HCT116 (cell line): ENCODE measurements at regions not wholly inside any gene's neighbourhood (a gene's known extent, or its start where the extent isn't known, plus 50 kb on each side); places are given as distances from the start of the nearest gene placed in this dataset.
"Not testable (repeated sequence)": the region's sequence is repeated elsewhere in the genome, so short reads cannot be mapped to it uniquely, and the experiment has no call there.

Experiments used
- ATAC-seq: fragments of 200-7000 bp; cut with Tn5 transposase; 2 replicates; pipeline ENCODE4 v1.9.1; 2020; ENCODE audit warnings: mild to moderate bottlenecking, moderate library complexity
- BruUV-seq: library from RNA; stranded (reverse); fragments of 400-500 nt; replicated peaks from 2 replicates; lab custom pipeline; 2021; lab: Mats Ljungman, UMichigan
- CTCF ChIA-PET: fragments of 300-600 bp; sonication (Branson Sonifier 250); formaldehyde crosslinking; loops from one replicate; lab custom pipeline; 2021; ENCODE audit warnings: antibody characterized with exemption; lab: Charles Lee
- POLR2A ChIA-PET: fragments of 300-600, 350-600 bp; sonication (Branson Sonifier 250); formaldehyde crosslinking; loops from one replicate; lab custom pipeline; 2021; ENCODE audit warnings: antibody characterized with exemption; lab: Charles Lee
- RAD21 ChIA-PET, 2 experiments: fragments of 300-600 bp; sonication (Branson Sonifier 250); formaldehyde crosslinking; loops; one replicate each; lab custom pipeline; 2023; ENCODE audit warnings: low total read pairs in 2 of 2; ENCODE audit not compliant: uncharacterized antibody in 2 of 2, unreplicated experiment in 2 of 2, low non-redundant PET in 1 of 2; lab: Charles Lee
- DNase-seq: peaks from one replicate; pipeline ENCODE4 v3.0.0-alpha.2; 2010; ENCODE audit warnings: low read depth, low spot score
- H2AFZ ChIP-seq: fragments of 200-600 bp; shearing (Covaris generic), sonication (generic); 2 replicates; pipeline ENCODE4 v1.6.1; 2017; ENCODE audit warnings: low read depth, mixed run types, mixed read lengths, antibody characterized with exemption, low read length; ENCODE audit not compliant: poor library complexity, severe bottlenecking
- H3K27ac ChIP-seq: 2 replicates; pipeline ENCODE4 v1.5.1; 2012; ENCODE audit warnings: low read depth, low read length
- H3K27me3 ChIP-seq: fragments of 200-600 bp; sonication (generic); 2 replicates; pipeline ENCODE4 v1.6.1; 2016; ENCODE audit warnings: mixed run types, low read length, mixed read lengths; ENCODE audit not compliant: insufficient read depth
- H3K36me3 ChIP-seq, 2 experiments: fragments of 200-500 bp in 1 of 2; fragments of 200-600 bp in 1 of 2; sonication (Bioruptor generic) in 1 of 2; sonication (generic) in 1 of 2; 2 replicates each; pipeline versions ENCODE4 v1.5.1 to v1.6.1; 2014 to 2016; ENCODE audit warnings: low read length in 2 of 2, inconsistent platforms in 1 of 2, mixed read lengths in 1 of 2, mixed run types in 1 of 2; ENCODE audit not compliant: insufficient read depth in 2 of 2, control insufficient read depth in 1 of 2
- H3K4me1 ChIP-seq, 2 experiments: fragments of 200-600 bp in 1 of 2; sonication (generic) in 1 of 2; 2 replicates each; pipeline versions ENCODE4 v1.5.1 to v1.6.1; 2012 to 2017; ENCODE audit warnings: low read length in 2 of 2, inconsistent platforms in 1 of 2, mild to moderate bottlenecking in 1 of 2, mixed read lengths in 1 of 2, mixed run types in 1 of 2, moderate library complexity in 1 of 2; ENCODE audit not compliant: insufficient read depth in 2 of 2, control insufficient read depth in 1 of 2
- H3K4me2 ChIP-seq: fragments of 200-600 bp; sonication (generic); 2 replicates; pipeline ENCODE4 v1.6.1; 2017; ENCODE audit warnings: mixed run types, low read length, mixed read lengths
- H3K4me3 ChIP-seq, 2 experiments: fragments of 200-600 bp in 1 of 2; sonication (generic) in 1 of 2; replicated peaks in 1 of 2; 2 replicates each; pipeline ENCODE4 v1.5.1; 2011 to 2016; ENCODE audit warnings: low read length in 2 of 2, control low read depth in 1 of 2, low read depth in 1 of 2, mild to moderate bottlenecking in 1 of 2, mixed read lengths in 1 of 2, mixed run types in 1 of 2
- H3K79me2 ChIP-seq: fragments of 200-600 bp; sonication (generic); 2 replicates; pipeline ENCODE4 v1.6.1; 2017; ENCODE audit warnings: mild to moderate bottlenecking, mixed run types, low read length, moderate library complexity, mixed read lengths; ENCODE audit not compliant: insufficient read depth
- H3K9ac ChIP-seq: fragments of 200-600 bp; sonication (generic); 2 replicates; pipeline ENCODE4 v1.6.1; 2016; ENCODE audit warnings: low read length, mixed read lengths
- H3K9me2 ChIP-seq: fragments of 200-600 bp; sonication (generic), shearing (Covaris generic); 2 replicates; pipeline ENCODE4 v1.6.1; 2017; ENCODE audit warnings: mixed run types, mild to moderate bottlenecking, moderate library complexity; ENCODE audit not compliant: insufficient read depth
- H3K9me3 ChIP-seq, 2 experiments: fragments of 200-500 bp in 1 of 2; fragments of 200-600 bp in 1 of 2; sonication (Bioruptor generic) in 1 of 2; sonication (generic) in 1 of 2; 2 replicates each; pipeline ENCODE4 v1.6.1; 2014 to 2017; ENCODE audit warnings: low read length in 2 of 2, mixed read lengths in 2 of 2, inconsistent platforms in 1 of 2, low read depth in 1 of 2, mild to moderate bottlenecking in 1 of 2, mixed run types in 1 of 2, moderate library complexity in 1 of 2; ENCODE audit not compliant: control insufficient read depth in 1 of 2, insufficient read depth in 1 of 2
- H4K20me1 ChIP-seq: fragments of 200-600 bp; sonication (generic), shearing (Covaris generic); 2 replicates; pipeline ENCODE4 v1.6.1; 2017; ENCODE audit warnings: mixed run types, mild to moderate bottlenecking, moderate library complexity; ENCODE audit not compliant: insufficient read depth
- CTCF ChIP-seq, 3 experiments: fragments of 200-600 bp in 1 of 3; sonication (generic) in 1 of 3; IDR thresholded peaks in 2 of 3; conservative IDR thresholded peaks in 1 of 3; 2 replicates each; pipeline ENCODE4 v1.5.1; 2012 to 2017; ENCODE audit warnings: low read depth in 2 of 3, low read length in 2 of 3, antibody characterized with exemption in 1 of 3, borderline replicate concordance in 1 of 3, control low read depth in 1 of 3, mild to moderate bottlenecking in 1 of 3, mixed read lengths in 1 of 3, mixed run types in 1 of 3, moderate library complexity in 1 of 3; ENCODE audit not compliant: insufficient read depth in 1 of 3
- EGR1 ChIP-seq: IDR thresholded peaks from 2 replicates; pipeline ENCODE4 v1.6.1; 2012; ENCODE audit warnings: low read depth
- JUND ChIP-seq: IDR thresholded peaks from 2 replicates; pipeline ENCODE4 v1.6.1; 2012
- MAX ChIP-seq: IDR thresholded peaks from 2 replicates; pipeline ENCODE4 v1.6.1; 2012
- RAD21 ChIP-seq: IDR thresholded peaks from 2 replicates; pipeline ENCODE4 v1.6.1; 2012; ENCODE audit warnings: low read depth, mild to moderate bottlenecking
- SIN3A ChIP-seq: IDR thresholded peaks from 2 replicates; pipeline ENCODE4 v1.6.1; 2012; ENCODE audit warnings: low read depth
- SRF ChIP-seq: IDR thresholded peaks from 2 replicates; pipeline ENCODE4 v1.6.1; 2012; ENCODE audit warnings: low read depth
- TCF7L2 ChIP-seq: IDR thresholded peaks from 2 replicates; pipeline ENCODE4 v1.7.0; 2011; ENCODE audit warnings: borderline replicate concordance, inconsistent platforms; ENCODE audit not compliant: insufficient read depth, insufficient read length; ENCODE audit errors: extremely low read depth
- YY1 ChIP-seq: IDR thresholded peaks from 2 replicates; pipeline ENCODE4 v1.6.1; 2011; ENCODE audit warnings: low read length, low read depth, moderate library complexity, mild to moderate bottlenecking; ENCODE audit not compliant: insufficient replicate concordance; ENCODE audit errors: extremely low read depth
- ZBTB33 ChIP-seq: IDR thresholded peaks from 2 replicates; pipeline ENCODE4 v1.6.1; 2011; ENCODE audit warnings: mild to moderate bottlenecking, low read length, moderate library complexity; ENCODE audit not compliant: insufficient replicate concordance; ENCODE audit errors: extremely low read depth
- ZFX ChIP-seq: fragments of 450-650 bp; IDR thresholded peaks from 2 replicates; pipeline ENCODE4 v1.6.1; 2017
- intact Hi-C: fragments of 100-400 bp; cut with micrococcal nuclease; formaldehyde crosslinking; loops from 2 replicates; pipeline ENCODE4 v1.10.0; 2022

GRCh38 chr6:90674077-90674476, 87.2 kb upstream of the MAP3K7 start:
- H3K79me2 ChIP-seq, H3K36me3 ChIP-seq, BruUV-seq, H3K4me1 ChIP-seq, H3K9me3 ChIP-seq, DNase-seq, H3K27ac ChIP-seq, H4K20me1 ChIP-seq, ATAC-seq, H3K4me2 ChIP-seq, CTCF ChIA-PET, RAD21 ChIA-PET, H2AFZ ChIP-seq, H3K4me3 ChIP-seq, H3K9ac ChIP-seq, intact Hi-C loops, H3K9me2 ChIP-seq, POLR2A ChIA-PET: not testable (repeated sequence)
- peaks cover 38% of the 10 kb centered on the region for H3K27me3 ChIP-seq

GRCh38 chr6:90669846-90670245, 83.0 kb upstream of the MAP3K7 start:
- no peak for TF ChIP-seq MAX
- no peak for TF ChIP-seq CTCF (IDR thresholded peaks at IDR 0.05 in 2 of 3, conservative IDR thresholded peaks at IDR 0.05 in 1 of 3; ENCODE audit: borderline replicate concordance in 1 of 3, insufficient read depth in 1 of 3, low read depth in 2 of 3, low read length in 2 of 3)
- no peak for TF ChIP-seq SIN3A
- TF ChIP-seq EGR1 = no peak
- no peak for TF ChIP-seq TCF7L2
- TF ChIP-seq ZFX = no peak
- no peak for TF ChIP-seq ZBTB33
- no peak for TF ChIP-seq YY1
- no peak for TF ChIP-seq JUND
- TF ChIP-seq SRF = no peak
- TF ChIP-seq RAD21 = no peak
- RAD21 ChIA-PET = no interaction called here
- BruUV-seq = no TSS peak
- Histone ChIP-seq H3K4me3 (no peak overlapping the region), H2AFZ (no peak overlapping the region), H3K9me3 (no peaks in the 10 kb centered on the region), H3K4me1 (no peaks in the 10 kb centered on the region), H3K9ac (no peak overlapping the region), H3K36me3 (no peaks in the 10 kb centered on the region), H3K27me3 (peaks cover 27% of the 10 kb centered on the region; the same call in 1 of the 2 replicates), H3K27ac (no peak overlapping the region), H3K4me2 (no peak overlapping the region), H4K20me1 (no peaks in the 10 kb centered on the region), H3K79me2 (no peaks in the 10 kb centered on the region), H3K9me2 (no peaks in the 10 kb centered on the region)
- ATAC-seq = no peak
- CTCF ChIA-PET = no interaction called here
- DNase-seq = no peak
- intact Hi-C loops = no loop called here
- POLR2A ChIA-PET = no interaction called here
